LNCAP (cell line): ENCODE measurements at regions not wholly inside any gene's neighbourhood (a gene's known extent, or its start where the extent isn't known, plus 50 kb on each side); places are given as distances from the start of the nearest gene placed in this dataset.

Source experiments
- TF ChIP-seq, protein P1 (sequence below): fragments of 450-650 bp; IDR thresholded peaks from 2 replicates; pipeline ENCODE4 v1.5.1; 2017; ENCODE audit warnings: mild to moderate bottlenecking

DNA sequence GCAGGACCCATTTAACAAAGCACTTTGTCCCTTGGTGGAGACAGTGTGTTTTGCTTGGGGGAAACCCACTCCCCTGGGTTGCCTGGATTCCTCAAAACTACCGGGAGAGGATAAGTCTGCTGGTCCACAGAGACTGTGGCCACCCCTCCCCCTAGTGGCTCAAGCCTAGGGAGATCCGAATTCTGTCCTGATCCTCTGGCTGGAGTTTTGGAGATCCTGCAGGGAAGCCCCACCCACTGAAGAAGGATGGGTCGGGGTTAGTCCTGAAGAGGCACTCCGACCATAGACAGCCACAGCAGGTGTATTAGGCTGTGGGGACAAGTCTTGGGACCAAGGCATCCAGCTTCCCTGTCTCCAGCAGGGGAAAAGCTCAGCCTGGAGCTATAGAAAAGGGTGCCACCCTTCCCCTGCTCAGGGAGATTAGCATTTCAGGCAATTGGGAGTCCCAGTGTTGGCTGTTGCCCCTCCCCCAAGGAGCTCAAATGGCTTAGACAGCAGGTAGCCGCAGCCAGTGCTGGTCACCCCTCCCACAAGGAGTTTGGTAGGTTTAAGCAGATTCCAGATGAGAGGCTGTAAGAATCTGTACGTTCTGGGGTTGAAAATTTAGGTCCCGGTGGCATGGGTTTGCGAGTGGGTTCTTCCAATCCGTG, 750.0 kb downstream of the TBC1D32 start:
- TF ChIP-seq, protein P1, sequence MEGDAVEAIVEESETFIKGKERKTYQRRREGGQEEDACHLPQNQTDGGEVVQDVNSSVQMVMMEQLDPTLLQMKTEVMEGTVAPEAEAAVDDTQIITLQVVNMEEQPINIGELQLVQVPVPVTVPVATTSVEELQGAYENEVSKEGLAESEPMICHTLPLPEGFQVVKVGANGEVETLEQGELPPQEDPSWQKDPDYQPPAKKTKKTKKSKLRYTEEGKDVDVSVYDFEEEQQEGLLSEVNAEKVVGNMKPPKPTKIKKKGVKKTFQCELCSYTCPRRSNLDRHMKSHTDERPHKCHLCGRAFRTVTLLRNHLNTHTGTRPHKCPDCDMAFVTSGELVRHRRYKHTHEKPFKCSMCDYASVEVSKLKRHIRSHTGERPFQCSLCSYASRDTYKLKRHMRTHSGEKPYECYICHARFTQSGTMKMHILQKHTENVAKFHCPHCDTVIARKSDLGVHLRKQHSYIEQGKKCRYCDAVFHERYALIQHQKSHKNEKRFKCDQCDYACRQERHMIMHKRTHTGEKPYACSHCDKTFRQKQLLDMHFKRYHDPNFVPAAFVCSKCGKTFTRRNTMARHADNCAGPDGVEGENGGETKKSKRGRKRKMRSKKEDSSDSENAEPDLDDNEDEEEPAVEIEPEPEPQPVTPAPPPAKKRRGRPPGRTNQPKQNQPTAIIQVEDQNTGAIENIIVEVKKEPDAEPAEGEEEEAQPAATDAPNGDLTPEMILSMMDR, result no peak

GRCh38 chr6:120576061-120576460, 758.2 kb downstream of the TBC1D32 start:
- TF ChIP-seq, protein P1, result no peak

GRCh38 chr6:120569714-120570113, 764.6 kb downstream of the TBC1D32 start:
- TF ChIP-seq, protein P1, result no peak

GRCh38 chr6:120564779-120565178, 769.5 kb downstream of the TBC1D32 start:
- TF ChIP-seq, protein P1, result no peak

- TF ChIP-seq, protein P1, result no peak
Observed at GRCh38 chr6:120558294-120558693, 776.0 kb downstream of the TBC1D32 start.

DNA sequence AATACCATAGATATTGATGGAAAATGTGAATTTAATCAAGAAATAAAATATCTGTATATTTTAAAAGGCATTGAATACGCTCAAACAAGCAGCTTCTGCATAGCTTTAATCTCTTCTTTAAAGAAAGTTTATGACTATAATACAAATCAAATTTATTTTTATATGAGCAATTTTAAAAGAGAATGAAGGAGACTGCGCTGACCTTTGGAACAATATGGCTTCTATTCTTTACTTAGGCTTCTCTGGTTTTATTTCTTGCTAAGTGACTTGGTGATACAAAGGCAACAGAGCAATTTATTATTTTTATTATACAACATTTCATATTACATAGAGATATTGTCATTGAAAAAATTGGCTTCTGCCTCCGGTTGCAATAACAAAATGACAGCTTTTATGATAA, 776.7 kb downstream of the TBC1D32 start:
- TF ChIP-seq, protein P1, result no peak

DNA sequence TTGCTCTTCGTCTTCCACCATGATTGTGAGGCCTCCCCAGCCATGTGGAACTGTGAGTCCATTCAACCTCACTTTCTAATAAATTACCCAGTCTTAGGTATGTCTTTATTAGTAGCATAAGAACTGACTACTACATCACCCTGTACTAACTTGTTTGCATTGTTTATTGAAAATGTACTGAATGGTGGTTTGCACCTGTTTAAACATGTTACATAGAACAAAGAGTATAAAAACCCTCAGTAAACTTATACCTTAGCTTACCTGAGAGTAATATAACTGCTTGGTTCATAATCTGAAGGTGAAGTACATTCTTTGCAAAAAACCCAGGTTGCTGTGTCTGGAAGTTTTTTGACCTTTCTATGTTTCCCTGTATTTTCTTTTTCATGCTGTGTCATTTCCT, 777.8 kb downstream of the TBC1D32 start:
- TF ChIP-seq, protein P1, result no peak

DNA sequence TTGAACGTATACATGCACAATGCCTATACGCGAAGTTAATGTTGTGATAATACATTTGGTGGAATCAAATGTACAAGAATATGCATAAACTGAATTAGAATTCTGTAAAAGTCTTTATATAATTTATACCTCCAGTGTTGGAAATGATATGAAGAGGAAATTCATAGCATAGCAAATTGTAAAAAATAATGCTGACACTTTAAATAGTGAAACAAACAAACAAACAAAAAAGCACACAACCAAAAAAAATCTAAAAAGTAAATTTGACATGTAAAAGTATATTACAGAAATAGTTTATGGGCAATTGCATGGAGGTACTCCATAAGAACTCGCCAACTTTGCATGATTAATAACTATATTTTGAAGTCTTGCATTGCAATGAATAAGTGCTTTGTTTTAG, 780.9 kb downstream of the TBC1D32 start:
- TF ChIP-seq, protein P1, result no peak
